ENCODE measurements at regions not wholly inside any gene's neighbourhood (a gene's known extent, or its start where the extent isn't known, plus 50 kb on each side); places are given as distances from the start of the nearest gene placed in this dataset.
A peak's percentile ranks its signal among the peaks of the same experiment; 100 is the strongest.
"Not testable (repeated sequence)": the region's sequence is repeated elsewhere in the genome, so short reads cannot be mapped to it uniquely, and the experiment has no call there.

DNA sequence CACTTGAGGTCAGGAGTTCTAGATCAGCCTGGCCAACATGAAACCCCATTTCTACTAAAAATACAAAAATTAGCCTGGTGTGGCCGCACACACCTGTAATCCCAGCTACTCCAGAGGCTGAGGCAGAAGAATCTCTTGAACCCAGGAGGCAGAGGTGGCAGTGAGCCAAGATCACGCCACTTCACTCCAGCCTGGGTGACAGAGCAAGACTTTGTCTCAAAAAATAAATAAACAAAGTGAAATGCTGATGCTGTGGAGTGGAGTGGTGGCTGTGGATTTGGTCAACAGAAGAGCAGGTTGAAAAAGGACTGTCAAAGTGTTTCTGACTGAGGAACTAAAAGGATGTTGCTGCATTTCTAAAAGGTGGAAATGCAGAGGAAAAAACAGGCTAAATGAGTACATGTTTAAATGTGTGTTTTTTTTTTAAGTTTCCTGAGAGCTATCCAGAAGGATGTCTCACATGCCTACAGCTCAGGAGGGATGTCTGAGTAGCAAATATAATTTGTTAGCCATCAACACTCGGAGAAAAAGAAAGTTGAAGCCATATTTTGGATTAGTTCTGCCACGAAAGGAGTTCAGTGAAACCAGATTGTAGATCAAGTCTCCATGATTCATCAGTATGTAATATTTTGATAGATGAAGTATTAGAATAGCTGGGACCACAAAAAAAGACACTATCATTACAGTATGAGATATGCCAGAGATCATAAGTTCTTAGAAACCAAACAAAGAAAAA lies 621.1 kb upstream of the ADGRB3 start:
- no peak for DNase-seq (ENCODE audit: low spot score)

DNA sequence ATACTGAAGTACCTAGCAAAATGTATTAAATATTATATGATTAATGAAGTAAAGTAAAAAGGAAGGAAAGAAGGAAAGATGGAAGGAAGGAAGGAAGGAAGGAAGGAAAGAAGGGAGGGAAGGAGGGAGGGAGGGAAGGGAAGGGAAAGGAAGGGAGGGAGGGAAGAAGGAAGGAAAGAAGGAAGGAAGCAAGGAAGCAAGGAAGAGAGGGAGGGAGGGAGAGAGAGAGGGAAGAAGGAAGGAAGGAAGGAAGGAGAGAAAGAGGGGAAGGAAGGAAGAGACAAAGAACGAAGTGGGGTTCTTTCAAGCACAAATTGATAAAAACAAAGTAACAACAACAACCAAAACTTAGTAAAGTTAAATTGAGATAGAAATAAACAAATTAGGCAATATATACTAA lies 622.3 kb upstream of the ADGRB3 start:
- DNase-seq (ENCODE audit: low spot score) = no peak

DNA sequence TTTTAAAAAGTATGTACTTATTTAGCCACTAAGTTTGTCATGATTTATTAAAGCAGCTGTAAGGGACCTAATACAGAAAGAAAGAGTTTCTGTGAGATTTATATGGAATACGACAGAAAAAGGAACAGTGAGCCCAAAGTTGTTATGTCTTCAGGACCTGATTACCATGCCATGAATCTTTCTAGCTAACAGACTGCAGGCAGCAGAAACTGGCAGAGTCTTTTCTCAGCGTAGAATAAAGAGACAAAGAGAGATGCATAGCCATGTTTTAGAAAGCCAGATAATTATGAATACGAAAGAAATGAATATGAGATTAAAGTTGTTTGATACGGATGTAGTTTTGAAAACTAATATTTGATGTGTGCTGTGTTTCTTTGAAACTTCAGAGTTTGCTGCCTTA lies 624.1 kb upstream of the ADGRB3 start:
- DNase-seq (ENCODE audit: low spot score) = no peak

DNA sequence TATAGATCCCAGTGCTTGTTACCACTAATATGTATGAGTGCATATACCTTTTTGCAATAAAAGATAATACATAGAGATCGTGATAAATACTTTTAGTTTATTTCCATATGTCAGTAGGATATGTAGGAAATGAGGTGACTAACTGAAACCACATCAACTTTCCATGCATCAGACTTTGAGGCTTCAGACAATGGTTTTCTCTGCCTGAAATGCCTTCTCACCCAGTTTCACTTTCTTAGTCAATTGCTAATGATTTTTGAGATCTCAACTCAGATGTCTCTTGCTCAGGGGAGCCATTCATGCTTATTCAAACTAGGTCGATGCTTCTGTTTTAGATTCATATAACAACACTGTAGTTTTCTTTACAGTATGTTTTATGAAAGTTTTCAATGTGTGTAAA lies 626.6 kb upstream of the ADGRB3 start:
- DNase-seq (ENCODE audit: low spot score) = peak; percentile 21

DNA sequence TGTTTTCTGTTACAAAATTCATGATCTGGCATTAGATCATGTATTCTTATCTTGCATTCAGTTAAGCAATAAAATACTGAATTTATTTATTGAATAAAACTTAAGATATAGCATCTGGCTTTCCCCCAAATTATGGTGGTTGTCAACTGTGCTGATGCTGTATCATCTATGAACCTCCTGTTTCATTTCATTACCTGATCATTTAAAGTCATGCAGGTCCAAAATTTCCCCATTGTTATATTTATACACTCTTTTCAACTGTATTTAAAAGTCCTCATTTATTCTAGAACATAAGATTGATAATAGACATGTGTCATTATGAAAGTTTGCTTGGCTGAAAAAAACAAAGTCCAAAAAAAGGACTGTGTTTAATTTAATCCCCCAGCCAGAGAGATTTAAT lies 627.4 kb upstream of the ADGRB3 start:
- no peak for DNase-seq (ENCODE audit: low spot score)

DNA sequence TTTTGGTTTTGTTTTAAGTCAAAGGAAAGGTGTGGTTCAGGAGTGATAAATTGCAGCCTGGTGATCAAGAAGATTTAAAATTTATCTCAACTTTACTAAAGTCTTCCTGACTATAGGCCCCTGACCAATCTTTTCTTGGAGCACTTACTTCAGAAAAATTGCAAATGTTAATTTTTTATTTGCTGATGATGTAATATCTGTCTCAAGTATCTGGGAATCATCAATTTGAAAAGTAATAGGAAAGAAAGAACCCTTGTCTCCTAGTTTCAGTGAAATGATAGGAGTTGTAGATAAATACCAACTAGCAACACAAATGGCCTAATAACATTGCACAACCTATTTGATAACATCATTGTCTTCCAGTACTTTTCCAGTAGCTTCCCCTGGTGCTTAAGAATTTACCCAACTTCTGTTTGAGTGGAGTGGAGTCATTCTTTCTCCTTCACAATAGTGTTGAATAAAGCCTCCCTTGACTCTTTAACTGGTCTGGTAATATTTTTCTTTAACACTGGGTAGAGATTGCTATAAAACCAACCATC lies 648.3 kb upstream of the ADGRB3 start:
- no peak for DNase-seq (ENCODE audit: low spot score)

DNA sequence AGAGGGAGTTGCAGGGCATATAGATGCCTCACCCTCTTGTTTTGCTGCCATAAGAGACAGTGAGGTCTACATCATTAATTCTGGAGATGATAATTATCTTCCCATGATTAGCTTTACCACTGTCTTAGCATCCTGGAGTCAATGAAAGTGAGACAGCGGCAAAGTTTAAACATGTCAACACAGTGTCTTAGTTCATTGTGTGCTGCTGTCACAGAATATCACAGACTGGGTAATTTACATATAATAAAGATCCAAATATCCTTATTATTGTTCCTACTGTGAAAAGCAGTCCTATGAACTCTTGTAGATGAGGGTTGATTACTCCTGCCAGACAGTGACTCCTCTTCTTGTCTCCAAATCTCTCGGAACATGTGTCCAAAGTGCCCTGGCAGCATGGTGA lies 658.6 kb upstream of the ADGRB3 start:
- no peak for DNase-seq (ENCODE audit: low spot score)

- no peak for DNase-seq (ENCODE audit: low spot score)
Measured at GRCh38 chr6:67974931-67975330, 660.2 kb upstream of the ADGRB3 start.

DNA sequence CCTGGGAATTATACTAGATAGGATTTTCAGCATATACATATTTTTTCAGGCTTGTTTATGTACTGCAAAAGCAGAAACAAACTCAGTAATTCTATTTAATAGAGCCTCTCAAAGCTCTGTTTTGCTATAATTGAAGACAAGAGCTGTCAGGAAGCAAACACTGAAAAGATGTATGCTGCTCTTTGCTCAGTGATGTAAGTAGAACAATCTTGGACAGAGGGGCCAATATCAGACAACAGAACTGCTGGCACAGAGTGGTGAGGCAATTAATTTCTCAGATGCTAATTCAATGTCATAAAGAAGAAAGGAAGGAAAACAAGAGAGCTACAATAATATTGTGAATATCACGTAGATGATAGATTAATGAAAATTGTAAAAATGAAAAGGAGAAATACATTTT lies 663.3 kb upstream of the ADGRB3 start:
- DNase-seq (ENCODE audit: low spot score) = no peak

GRCh38 chr6:67966830-67967229 lies 668.3 kb upstream of the ADGRB3 start:
- DNase-seq (ENCODE audit: low spot score) = no peak

- DNase-seq (ENCODE audit: low spot score) = no peak
Measured at GRCh38 chr6:67956352-67956751, 678.7 kb upstream of the ADGRB3 start.

- DNase-seq (ENCODE audit: low spot score) = no peak
Measured at GRCh38 chr6:67952948-67953347, 682.1 kb upstream of the ADGRB3 start.

DNA sequence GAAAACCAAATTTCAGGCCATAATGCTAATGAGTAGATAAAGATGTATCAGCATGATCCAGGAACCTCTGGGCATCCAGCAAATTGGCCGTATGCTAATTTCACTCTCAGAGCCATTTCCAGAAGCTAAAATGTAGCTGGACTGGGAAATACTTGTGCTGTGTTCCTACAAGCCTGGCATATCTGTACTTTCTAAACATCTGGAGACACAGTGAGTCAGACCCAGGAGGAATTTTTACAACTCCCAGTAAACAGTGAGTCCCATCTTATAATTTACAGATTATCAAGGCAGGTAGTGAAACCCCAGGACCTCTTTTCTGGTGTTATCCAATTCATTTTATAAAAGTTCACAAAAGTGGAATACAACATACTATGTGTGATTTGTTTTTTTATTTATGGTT lies 683.0 kb upstream of the ADGRB3 start:
- DNase-seq (ENCODE audit: low spot score) = peak; percentile 7

GRCh38 chr6:67947762-67948161 lies 687.3 kb upstream of the ADGRB3 start:
- not testable (repeated sequence) for DNase-seq (ENCODE audit: low spot score)

- DNase-seq (ENCODE audit: low spot score) = no peak
Measured at GRCh38 chr6:67935976-67936477, 699.1 kb upstream of the ADGRB3 start.

DNA sequence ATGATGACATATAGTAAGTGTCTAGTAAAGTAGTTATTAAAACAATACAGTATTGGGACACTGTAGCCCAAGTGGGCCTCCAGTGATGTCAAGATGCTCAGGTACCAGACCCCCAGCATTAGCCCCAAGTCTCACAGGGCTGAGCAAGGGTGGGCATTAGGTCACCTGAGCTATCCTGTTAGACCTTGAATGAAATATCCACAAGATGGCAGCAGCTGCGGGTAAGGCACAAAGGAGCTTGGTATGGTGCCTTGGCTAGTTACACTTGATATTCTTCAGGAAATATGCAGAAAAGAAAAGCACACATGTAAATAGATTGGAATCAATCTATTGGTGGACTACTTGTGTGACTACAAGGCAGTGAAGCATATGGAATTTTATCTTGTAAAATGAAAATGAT lies 701.8 kb upstream of the ADGRB3 start:
- DNase-seq (ENCODE audit: low spot score) = peak; percentile 16

- not testable (repeated sequence) for DNase-seq (ENCODE audit: low spot score)
Measured at GRCh38 chr6:67922588-67922987, 712.5 kb upstream of the ADGRB3 start.

DNA sequence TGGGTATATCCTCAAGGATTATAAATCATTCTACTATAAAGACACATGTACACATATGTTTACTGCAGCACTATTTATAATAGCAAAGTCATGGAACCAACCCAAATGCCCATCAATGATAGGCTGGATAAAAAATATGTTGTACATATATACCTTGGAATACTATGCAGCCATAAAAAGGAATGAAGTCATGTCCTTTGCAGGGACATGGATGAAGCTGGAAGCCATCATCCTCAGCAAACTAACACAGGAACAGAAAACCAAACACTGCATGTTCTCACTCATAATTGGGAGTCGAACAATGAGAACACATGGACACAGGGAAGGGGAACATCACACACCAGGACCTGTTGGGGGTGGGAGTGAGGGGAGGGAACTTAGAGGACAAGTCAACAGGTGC lies 715.0 kb upstream of the ADGRB3 start:
- not testable (repeated sequence) for DNase-seq (ENCODE audit: low spot score)

DNA sequence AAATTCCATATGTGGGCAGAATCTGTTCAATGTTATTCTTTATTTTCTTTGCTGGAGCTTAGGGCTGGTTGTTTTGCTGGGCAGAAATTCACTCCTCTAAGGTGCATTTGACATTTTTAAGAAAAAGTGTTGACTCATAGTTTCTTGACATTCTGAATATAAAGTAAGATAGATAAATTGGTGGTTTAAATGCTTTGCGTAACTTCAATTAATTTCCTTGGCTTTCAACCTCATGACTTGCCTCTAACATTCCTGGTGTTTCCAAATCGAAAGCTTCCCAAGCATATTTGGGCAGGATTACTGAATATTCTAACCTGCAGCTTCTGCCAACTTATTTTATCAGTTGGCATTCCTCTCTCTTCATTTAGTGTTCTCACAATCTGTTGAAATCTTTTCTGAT lies 718.7 kb upstream of the ADGRB3 start:
- peak; percentile 36 for DNase-seq (ENCODE audit: low spot score)

GRCh38 chr6:67914419-67914818 lies 720.7 kb upstream of the ADGRB3 start:
- DNase-seq (ENCODE audit: low spot score) = no peak

DNA sequence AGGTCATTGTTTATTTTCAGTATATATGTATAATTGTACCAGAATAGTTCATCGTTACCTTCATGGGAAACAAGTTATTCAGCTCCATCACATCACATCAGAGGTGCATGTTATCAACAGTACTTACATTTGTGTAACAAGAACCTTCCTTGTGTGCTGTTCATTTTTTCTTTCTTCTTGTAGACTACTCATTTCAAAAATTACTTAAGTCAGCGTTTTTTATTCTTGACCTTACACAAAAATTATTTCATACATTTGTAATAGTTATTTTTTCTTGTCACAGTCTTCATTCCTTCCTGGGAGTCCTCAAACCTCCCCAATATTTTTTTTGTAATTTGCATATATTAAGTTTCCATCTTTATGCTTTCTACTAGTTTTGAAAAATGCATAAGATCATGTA lies 725.7 kb upstream of the ADGRB3 start:
- no peak for DNase-seq (ENCODE audit: low spot score)

DNA sequence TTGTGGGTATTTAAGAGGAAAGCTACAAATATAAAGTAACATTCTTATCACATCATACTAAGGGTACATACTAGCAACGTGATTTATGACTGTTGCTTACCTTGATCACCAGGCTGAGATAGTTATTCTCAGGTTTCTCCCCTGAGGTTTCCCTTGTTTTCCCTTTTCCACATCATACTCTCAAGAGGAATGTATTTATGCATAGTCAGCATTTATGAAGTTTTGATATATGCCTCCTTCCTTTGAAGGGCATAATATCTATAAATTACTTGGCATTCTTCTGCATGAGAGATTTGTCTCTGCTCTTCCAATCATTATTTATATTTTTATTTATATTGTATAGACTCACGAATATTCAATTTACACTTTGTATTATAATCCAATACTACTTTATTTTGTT lies 726.7 kb upstream of the ADGRB3 start:
- DNase-seq (ENCODE audit: low spot score) = no peak

DNA sequence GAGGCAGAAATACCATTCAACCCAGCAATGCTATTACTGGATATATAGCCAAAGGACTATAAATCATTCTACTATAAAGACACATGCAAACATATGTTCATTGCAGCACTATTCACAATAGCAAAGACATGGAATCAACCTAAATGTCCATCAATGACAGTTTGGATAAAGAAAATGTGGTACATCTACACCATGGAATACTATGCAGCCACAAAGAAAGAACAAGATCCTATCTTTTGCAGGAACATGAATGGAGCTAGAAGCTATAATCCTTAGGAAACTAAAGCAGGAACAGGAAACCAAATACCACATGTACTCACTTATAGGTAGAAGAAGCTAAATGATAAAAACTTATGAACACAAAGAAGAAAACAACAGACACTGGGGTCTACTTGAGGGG lies 730.3 kb upstream of the ADGRB3 start:
- DNase-seq (ENCODE audit: low spot score) = not testable (repeated sequence)

GRCh38 chr6:67898875-67899274 lies 736.2 kb upstream of the ADGRB3 start:
- DNase-seq (ENCODE audit: low spot score) = no peak

All from H4 (cell line).